Stomach (tissue), 8 donors: ENCODE measurements at regions not wholly inside any gene's neighbourhood (a gene's known extent, or its start where the extent isn't known, plus 50 kb on each side); places are given as distances from the start of the nearest gene placed in this dataset.

ENCODE experiments used
- DNase-seq, 2 donors: peaks; one replicate each; pipeline versions ENCODE4 v3.0.0 to v3.0.0-alpha.2; 2013 to 2019
- H3K27ac ChIP-seq, 5 donors: fragments of 200-600 bp in 4 of 5; sonication (generic) in 4 of 5; one replicate each; pipeline ENCODE4 v1.5.1; 2013 to 2019; ENCODE audit warnings: mild to moderate bottlenecking in 1 of 5, moderate library complexity in 1 of 5
- H3K27me3 ChIP-seq, 3 donors: fragments of 200-600 bp; sonication (generic); one replicate each; pipeline ENCODE4 v1.5.1; 2017 to 2019; ENCODE audit warnings: mixed run types in 1 of 3
- H3K36me3 ChIP-seq, 4 donors: fragments of 200-600 bp; sonication (generic); 1 replicate in 3 of 4; 2 replicates in 1 of 4; pipeline ENCODE4 v1.5.1; 2016 to 2019
- H3K4me1 ChIP-seq, 4 donors: fragments of 200-600 bp; sonication (generic); one replicate each; pipeline ENCODE4 v1.5.1; 2016 to 2019
- H3K4me3 ChIP-seq, 4 donors: fragments of 200-600 bp; sonication (generic) in 3 of 4; one replicate each; pipeline ENCODE4 v1.5.1; 2016 to 2019; ENCODE audit warnings: mild to moderate bottlenecking in 1 of 4
- H3K9me3 ChIP-seq, 4 donors: fragments of 200-600 bp; sonication (generic); one replicate each; pipeline ENCODE4 v1.5.1; 2016 to 2019
- CTCF ChIP-seq, 7 experiments: fragments of 450-650 bp in 4 of 7; fragments of 200-600 bp in 3 of 7; sonication (generic) in 3 of 7; IDR thresholded peaks; one replicate each; pipeline ENCODE4 v1.5.1; 2016 to 2019; ENCODE audit warnings: antibody characterized with exemption in 7 of 7, control low read depth in 2 of 7, mild to moderate bottlenecking in 1 of 7
- EP300 ChIP-seq: sonication (generic); formaldehyde crosslinking; IDR thresholded peaks from one replicate; pipeline ENCODE4 v1.6.1; 2017; ENCODE audit warnings: antibody characterized with exemption
- POLR2A ChIP-seq, 4 donors: fragments of 450-650 bp; IDR thresholded peaks; one replicate each; pipeline ENCODE4 v1.6.1; 2016; ENCODE audit warnings: antibody characterized with exemption in 4 of 4, control low read depth in 2 of 4, mild to moderate bottlenecking in 1 of 4, moderate library complexity in 1 of 4
- POLR2AphosphoS5 ChIP-seq, 3 donors: sonication (generic); formaldehyde crosslinking; IDR thresholded peaks; one replicate each; pipeline ENCODE4 v1.6.1; 2016; ENCODE audit warnings: antibody characterized with exemption in 3 of 3
- WGBS, 5 donors: extraction: QIAGEN DNeasy Blood & Tissue Kit in 3 of 5; methylation state at CpG; one replicate each; pipeline versions ENCODE4 v1.1.5 to v1.1.7; 2013 to 2018; 5-methylcytosine and 5-hydroxymethylcytosine counted together
- intact Hi-C: fragments of 100-400 bp; cut with DNase I; formaldehyde crosslinking; loops from one replicate; pipeline ENCODE4 v1.15.1; 2023; ENCODE audit warnings: low total_unique reads
- donor health status: healthy with polysubstance abuse.
- donor health status: Bipolar disorder and iron deficiency.
- donor health status: healthy.

- intact Hi-C loops, result no loop called here
- Histone ChIP-seq H3K4me3 (no peak overlapping the region), H3K36me3 (no peaks in the 10 kb centered on the region), H3K27ac (no peak overlapping the region), H3K9me3 (no peaks in the 10 kb centered on the region), H3K4me1 (no peaks in the 10 kb centered on the region), H3K27me3 (peaks cover 0 to 10% (median 0%) of the 10 kb centered on the region in 3 donors)
- no peak for TF ChIP-seq POLR2AphosphoS5 (IDR thresholded peaks at IDR 0.05)
- no peak for TF ChIP-seq CTCF (IDR thresholded peaks at IDR 0.05)
- no peak for TF ChIP-seq EP300
- no peak for TF ChIP-seq POLR2A (IDR thresholded peaks at IDR 0.05)
- DNase-seq, result no peak
- 81 to 84% (median 84%) methylated on average over 10 to 11 of the region's 11 CpGs for WGBS, 5 donors
Observed at GRCh38 chr14:98608071-98609060, 663.6 kb downstream of the BCL11B start.

GRCh38 chr14:98612434-98613200 lies 659.4 kb downstream of the BCL11B start:
- H3K4me3 ChIP-seq, result no peak overlapping the region
- peaks cover 0 to 10% (median 2%) of the 10 kb centered on the region in 4 donors for H3K9me3 ChIP-seq
- no peaks in the 10 kb centered on the region for H3K27me3 ChIP-seq
- WGBS, 5 donors, result 56 to 78% (median 64%) methylated on average over 6 of the region's 6 CpGs
- DNase-seq, result no peak
- intact Hi-C loops, result no loop called here
- H3K27ac ChIP-seq, result no peak overlapping the region
- H3K36me3 ChIP-seq, result no peaks in the 10 kb centered on the region
- H3K4me1 ChIP-seq, result no peaks in the 10 kb centered on the region
- TF ChIP-seq POLR2A (IDR thresholded peaks at IDR 0.05) (no peak), POLR2AphosphoS5 (IDR thresholded peaks at IDR 0.05) (no peak), CTCF (IDR thresholded peaks at IDR 0.05) (no peak), EP300 (no peak)

- H3K9me3 ChIP-seq, result peaks cover 0 to 18% (median 4%) of the 10 kb centered on the region in 4 donors
- TF ChIP-seq EP300, result no peak
- no peak for TF ChIP-seq CTCF (IDR thresholded peaks at IDR 0.05)
- TF ChIP-seq POLR2A (IDR thresholded peaks at IDR 0.05), result no peak
- no peak for TF ChIP-seq POLR2AphosphoS5 (IDR thresholded peaks at IDR 0.05)
- intact Hi-C loops, result no loop called here
- WGBS, 5 donors, result 88 to 97% (median 93%) methylated on average over 3 of the region's 3 CpGs
- no peak for DNase-seq
- no peaks in the 10 kb centered on the region for H3K4me1 ChIP-seq
- H3K36me3 ChIP-seq, result no peaks in the 10 kb centered on the region
- H3K27me3 ChIP-seq, result no peaks in the 10 kb centered on the region
- no peak overlapping the region for H3K27ac ChIP-seq
- H3K4me3 ChIP-seq, result no peak overlapping the region
Observed at GRCh38 chr14:98614741-98615140, 657.3 kb downstream of the BCL11B start.

GRCh38 chr14:98622208-98623051 lies 649.6 kb downstream of the BCL11B start:
- intact Hi-C loops, result no loop called here
- Histone ChIP-seq H3K27ac (no peak overlapping the region), H3K9me3 (peaks cover 0 to 22% (median 5%) of the 10 kb centered on the region in 4 donors), H3K36me3 (no peaks in the 10 kb centered on the region), H3K4me3 (no peak overlapping the region), H3K27me3 (no peaks in the 10 kb centered on the region), H3K4me1 (no peaks in the 10 kb centered on the region)
- TF ChIP-seq POLR2AphosphoS5 (IDR thresholded peaks at IDR 0.05) (no peak), POLR2A (IDR thresholded peaks at IDR 0.05) (no peak)
- WGBS, 5 donors, result 74 to 84% (median 80%) methylated on average over 4 of the region's 4 CpGs
- DNase-seq, result no peak
